Frontal cortex (tissue), 3 donors: ENCODE measurements at regions not wholly inside any gene's neighbourhood (a gene's known extent, or its start where the extent isn't known, plus 50 kb on each side); places are given as distances from the start of the nearest gene placed in this dataset.

Source experiments
- DNase-seq, 2 donors: peaks; one replicate each; pipeline ENCODE4 v3.0.0; 2012; ENCODE audit warnings: low spot score in 2 of 2
- FAIRE-seq: peaks from 2 replicates; lab custom pipeline; 2012; peaks lifted over from hg19 to GRCh38; lab: Jason Lieb, UNC
- donor health status: control.
- donor health status: control.
- donor health status: control.

GRCh38 chr6:147009358-147009757 lies 194.9 kb upstream of the STXBP5 start:
- DNase-seq: no peak
- FAIRE-seq: peak; percentile 15

- FAIRE-seq: no peak
- DNase-seq: no peak
Measured at GRCh38 chr6:147015674-147016073, 188.5 kb upstream of the STXBP5 start.

- FAIRE-seq: no peak
- DNase-seq: no peak
Measured at GRCh38 chr6:147016440-147016839, 187.8 kb upstream of the STXBP5 start.

GRCh38 chr6:147017153-147017552 lies 187.1 kb upstream of the STXBP5 start:
- no peak for FAIRE-seq
- DNase-seq: no peak

GRCh38 chr6:147019001-147019400 lies 185.2 kb upstream of the STXBP5 start:
- FAIRE-seq: no peak
- DNase-seq: no peak

- FAIRE-seq (no peak), DNase-seq (no peak)
Measured at GRCh38 chr6:147022041-147022440, 182.2 kb upstream of the STXBP5 start.

- no peak for FAIRE-seq
- no peak for DNase-seq
Measured at GRCh38 chr6:147023148-147023547, 181.1 kb upstream of the STXBP5 start.

- FAIRE-seq: no peak
- DNase-seq: no peak
Measured at GRCh38 chr6:147023581-147023980, 180.6 kb upstream of the STXBP5 start.

GRCh38 chr6:147029923-147030322 lies 174.3 kb upstream of the STXBP5 start:
- FAIRE-seq: no peak

GRCh38 chr6:147033267-147033666 lies 170.9 kb upstream of the STXBP5 start:
- no peak for DNase-seq
- no peak for FAIRE-seq

More at GRCh38 chr6:147029923-147030322, 174.3 kb upstream of the STXBP5 start:
- DNase-seq: no peak

- DNase-seq (no peak), FAIRE-seq (no peak)
Measured at GRCh38 chr6:147035886-147036285, 168.3 kb upstream of the STXBP5 start.

GRCh38 chr6:147037881-147038280 lies 166.3 kb upstream of the STXBP5 start:
- no peak for DNase-seq
- no peak for FAIRE-seq

GRCh38 chr6:147040121-147040910 lies 163.9 kb upstream of the STXBP5 start:
- FAIRE-seq (no peak), DNase-seq (no peak)

GRCh38 chr6:147042679-147043078 lies 161.5 kb upstream of the STXBP5 start:
- no peak for DNase-seq
- no peak for FAIRE-seq

- FAIRE-seq: no peak
- DNase-seq: no peak
Measured at GRCh38 chr6:147043994-147044477, 160.2 kb upstream of the STXBP5 start.

- DNase-seq (no peak), FAIRE-seq (no peak)
Measured at GRCh38 chr6:147046141-147046877, 157.9 kb upstream of the STXBP5 start.

GRCh38 chr6:147048930-147049329 lies 155.3 kb upstream of the STXBP5 start:
- DNase-seq (no peak), FAIRE-seq (no peak)

GRCh38 chr6:147053311-147053921 lies 150.8 kb upstream of the STXBP5 start:
- FAIRE-seq: no peak

GRCh38 chr6:147054158-147054557 lies 150.1 kb upstream of the STXBP5 start:
- DNase-seq: no peak
- FAIRE-seq: no peak

More at GRCh38 chr6:147053311-147053921, 150.8 kb upstream of the STXBP5 start:
- no peak for DNase-seq

GRCh38 chr6:147054871-147055270 lies 149.3 kb upstream of the STXBP5 start:
- FAIRE-seq (no peak), DNase-seq (no peak)
